ENCODE measurements at regions not wholly inside any gene's neighbourhood (a gene's known extent, or its start where the extent isn't known, plus 50 kb on each side); places are given as distances from the start of the nearest gene placed in this dataset.

- Histone ChIP-seq H3K56ac (ENCODE audit: extremely low read depth, insufficient read depth, low read length) (no peak overlapping the region), H2BK20ac (ENCODE audit: low read depth, low read length) (no peak overlapping the region), H4K20me1 (ENCODE audit: insufficient read depth, low read length) (no peaks in the 10 kb centered on the region), H4K8ac (ENCODE audit: low read depth in 2 of 2, low read length in 2 of 2) (peak overlapping the region in 1 of 2 experiments; percentile 54; a peak in 2 of 4 replicates), H3K9ac (ENCODE audit: low read depth, low read length) (no peak overlapping the region), H2AK5ac (ENCODE audit: low read depth, low read length) (no peak overlapping the region), H3K9me1 (ENCODE audit: insufficient read depth, low read length) (peaks cover 4% of the 10 kb centered on the region), H3K27me3 (ENCODE audit: control insufficient read depth, insufficient read depth, low read length) (no peaks in the 10 kb centered on the region), H3K36me3 (ENCODE audit: control insufficient read depth, insufficient read depth, low read length) (no peaks in the 10 kb centered on the region), H3K18ac (ENCODE audit: low read depth, low read length) (peak overlapping the region; percentile 78; the same call in 1 of the 2 replicates), H3K4ac (ENCODE audit: low read depth, low read length) (no peak overlapping the region), H3K23ac (ENCODE audit: low read depth, low read length) (no peak overlapping the region), H2BK5ac (ENCODE audit: low read depth, low read length, poor library complexity, severe bottlenecking) (no peak overlapping the region), H2AK9ac (replicated peaks; ENCODE audit: low read depth, low read length, poor library complexity) (no peak overlapping the region), H3K4me2 (ENCODE audit: low read depth, low read length) (no peak overlapping the region; the same call in 1 of the 2 replicates), H4K91ac (ENCODE audit: insufficient read depth, low read depth, low read length) (no peak overlapping the region), H2BK15ac (ENCODE audit: low read depth, low read length) (no peak overlapping the region), H3K4me1 (ENCODE audit: control insufficient read depth, insufficient read depth, low read length) (peaks cover 6% of the 10 kb centered on the region), H3K27ac (ENCODE audit: insufficient read depth, low read length) (no peak overlapping the region), H3K14ac (replicated peaks; ENCODE audit: low read depth, low read length) (0 out of 2 replicates have a peak overlapping the region, but pooled peaks have one; percentile 13), H2AFZ (replicated peaks; ENCODE audit: low read length, poor library complexity) (no peak overlapping the region), H3K79me1 (ENCODE audit: low read depth in 1 of 2, low read length in 2 of 2) (no peaks in the 10 kb centered on the region), H3K4me3 (ENCODE audit: insufficient read depth, low read depth, low read length) (no peak overlapping the region), H2BK120ac (ENCODE audit: low read depth, low read length) (peak overlapping the region; percentile 52; the same call in 1 of the 2 replicates), H3K9me3 (ENCODE audit: control insufficient read depth, insufficient read depth, low read length) (no peaks in the 10 kb centered on the region), H4K5ac (ENCODE audit: low read depth, low read length) (no peak overlapping the region; the same call in 1 of the 2 replicates)
- no peak for TF ChIP-seq MAZ (IDR thresholded peaks at IDR 0.05; ENCODE audit: borderline replicate concordance, low read depth, low read length)
- TF ChIP-seq USF2 (IDR thresholded peaks at IDR 0.05; ENCODE audit: low read depth, low read length): no peak
- TF ChIP-seq RAD21 (IDR thresholded peaks at IDR 0.05; ENCODE audit: low read length): no peak
- TF ChIP-seq RFX5 (IDR thresholded peaks at IDR 0.05; ENCODE audit: low read depth, low read length): no peak
- no peak for TF ChIP-seq CEBPB (IDR thresholded peaks at IDR 0.05; ENCODE audit: low read depth, low read length)
- TF ChIP-seq CTCF (conservative IDR thresholded peaks at IDR 0.05; ENCODE audit: low read depth, low read length): no peak
- TF ChIP-seq ELK1 (IDR thresholded peaks at IDR 0.05; ENCODE audit: borderline replicate concordance, low read depth, low read length): no peak
- no peak for TF ChIP-seq CHD1 (IDR thresholded peaks at IDR 0.05; ENCODE audit: low read depth, low read length)
- no peak for TF ChIP-seq MAFK (IDR thresholded peaks at IDR 0.05; ENCODE audit: low read depth, low read length)
- no peak for TF ChIP-seq RCOR1 (IDR thresholded peaks at IDR 0.05; ENCODE audit: insufficient replicate concordance, low read length)
- no peak for TF ChIP-seq BHLHE40 (IDR thresholded peaks at IDR 0.05; ENCODE audit: low read depth, low read length)
- TF ChIP-seq MXI1 (IDR thresholded peaks at IDR 0.05; ENCODE audit: borderline replicate concordance, low read depth, low read length): no peak
- TF ChIP-seq POLR2A (IDR thresholded peaks at IDR 0.05; ENCODE audit: low read depth, low read length): no peak
- TF ChIP-seq SMC3 (IDR thresholded peaks at IDR 0.05; ENCODE audit: low read depth, low read length): no peak
- TF ChIP-seq FOS (IDR thresholded peaks at IDR 0.05; ENCODE audit: low read depth, low read length): no peak
- no peak for TF ChIP-seq NFE2L2 (IDR thresholded peaks at IDR 0.05; ENCODE audit: low read depth, low read length)
- no TSS peak for BruUV-seq (replicated peaks)
- dilution Hi-C loops (cut with HindIII; ENCODE audit: low sequenced_read_pairs, unreplicated experiment): no loop called here
- WGBS, 2 experiments (ENCODE audit: extremely low coverage in 2 of 2, insufficient read length in 1 of 2): 20% methylated on average over 1 of the region's 4 CpGs; no CpG with 5 or more reads in 1 of the 2 experiments
- intact Hi-C loops (cut with micrococcal nuclease): no loop called here
- CTCF ChIA-PET: no interaction called here
- POLR2A ChIA-PET (ENCODE audit: unreplicated experiment): no interaction called here
- DNase-seq (no peak), ATAC-seq (ENCODE audit: low read depth) (no peak)
- in situ Hi-C loops (cut with MboI; ENCODE audit: low sequenced_read_pairs): no loop called here
Measured at GRCh38 chr16:75927810-75928209, 201.5 kb upstream of the CPHXL start.

All from IMR-90 (cell line).